ENCODE measurements at regions not wholly inside any gene's neighbourhood (a gene's known extent, or its start where the extent isn't known, plus 50 kb on each side); places are given as distances from the start of the nearest gene placed in this dataset.
A peak's percentile ranks its signal among the peaks of the same experiment; 100 is the strongest.

GRCh38 chr3:115332998-115333397, 185.9 kb upstream of the ZBTB20 start:
- TF ChIP-seq CTCF (IDR thresholded peaks at IDR 0.05; ENCODE audit: unreplicated experiment), result no peak
- CTCF ChIA-PET, result no interaction called here
- no TSS peak for BruUV-seq (replicated peaks)
- POLR2A ChIA-PET, result no interaction called here
- Mint-ChIP-seq H3K27me3 (ENCODE audit: insufficient read depth, unreplicated experiment) (no peaks in the 10 kb centered on the region), H3K9me3 (ENCODE audit: unreplicated experiment) (no peaks in the 10 kb centered on the region), H3K36me3 (ENCODE audit: insufficient read depth, unreplicated experiment) (no peaks in the 10 kb centered on the region), H3K27ac (ENCODE audit: low read depth, unreplicated experiment) (no peak overlapping the region), H3K4me1 (ENCODE audit: insufficient read depth, unreplicated experiment) (no peaks in the 10 kb centered on the region), H3K4me3 (ENCODE audit: unreplicated experiment) (no peak overlapping the region)
- intact Hi-C loops (cut with micrococcal nuclease), result no loop called here
- DNase-seq (ENCODE audit: unreplicated experiment), result no peak

GRCh38 chr3:115336836-115337235, 189.7 kb upstream of the ZBTB20 start:
- intact Hi-C loops (cut with micrococcal nuclease), result no loop called here
- Mint-ChIP-seq H3K9me3 (ENCODE audit: unreplicated experiment) (no peaks in the 10 kb centered on the region), H3K27me3 (ENCODE audit: insufficient read depth, unreplicated experiment) (no peaks in the 10 kb centered on the region), H3K4me1 (ENCODE audit: insufficient read depth, unreplicated experiment) (peaks cover 7% of the 10 kb centered on the region), H3K36me3 (ENCODE audit: insufficient read depth, unreplicated experiment) (no peaks in the 10 kb centered on the region), H3K4me3 (ENCODE audit: unreplicated experiment) (no peak overlapping the region), H3K27ac (ENCODE audit: low read depth, unreplicated experiment) (no peak overlapping the region)
- no TSS peak for BruUV-seq (replicated peaks)
- DNase-seq (ENCODE audit: unreplicated experiment), result no peak
- CTCF ChIA-PET, result no interaction called here
- POLR2A ChIA-PET, result no interaction called here
- TF ChIP-seq CTCF (IDR thresholded peaks at IDR 0.05; ENCODE audit: unreplicated experiment), result no peak

- H3K27me3 Mint-ChIP-seq (ENCODE audit: insufficient read depth, unreplicated experiment), result peaks cover 12% of the 10 kb centered on the region
- H3K4me1 Mint-ChIP-seq (ENCODE audit: insufficient read depth, unreplicated experiment), result peaks cover 7% of the 10 kb centered on the region
- no peak overlapping the region for H3K4me3 Mint-ChIP-seq (ENCODE audit: unreplicated experiment)
- CTCF ChIA-PET, result no interaction called here
- POLR2A ChIA-PET, result no interaction called here
- H3K27ac Mint-ChIP-seq (ENCODE audit: low read depth, unreplicated experiment), result no peak overlapping the region
- no peaks in the 10 kb centered on the region for H3K9me3 Mint-ChIP-seq (ENCODE audit: unreplicated experiment)
- intact Hi-C loops (cut with micrococcal nuclease), result no loop called here
- DNase-seq (ENCODE audit: unreplicated experiment), result no peak
- no TSS peak for BruUV-seq (replicated peaks)
- H3K36me3 Mint-ChIP-seq (ENCODE audit: insufficient read depth, unreplicated experiment), result no peaks in the 10 kb centered on the region
- no peak for TF ChIP-seq CTCF (IDR thresholded peaks at IDR 0.05; ENCODE audit: unreplicated experiment)
Observed at GRCh38 chr3:115340586-115340985, 193.5 kb upstream of the ZBTB20 start.

GRCh38 chr3:115341208-115341607, 194.1 kb upstream of the ZBTB20 start:
- ChIA-PET CTCF (no interaction called here), POLR2A (interaction anchor here (0.5 kb wide), 1 partner anchor 395 kb away, joined by 3 read pairs; no protein-coding TSS in a partner anchor)
- intact Hi-C loops (cut with micrococcal nuclease), result no loop called here
- no peak for TF ChIP-seq CTCF (IDR thresholded peaks at IDR 0.05; ENCODE audit: unreplicated experiment)
- DNase-seq (ENCODE audit: unreplicated experiment), result peak; percentile 68
- no peak overlapping the region for H3K4me3 Mint-ChIP-seq (ENCODE audit: unreplicated experiment)
- BruUV-seq (replicated peaks), result no TSS peak
- H3K9me3 Mint-ChIP-seq (ENCODE audit: unreplicated experiment), result no peaks in the 10 kb centered on the region
- peaks cover 12% of the 10 kb centered on the region for H3K27me3 Mint-ChIP-seq (ENCODE audit: insufficient read depth, unreplicated experiment)
- peak overlapping the region; percentile 5 for H3K27ac Mint-ChIP-seq (ENCODE audit: low read depth, unreplicated experiment)
- H3K4me1 Mint-ChIP-seq (ENCODE audit: insufficient read depth, unreplicated experiment), result peaks cover 7% of the 10 kb centered on the region
- H3K36me3 Mint-ChIP-seq (ENCODE audit: insufficient read depth, unreplicated experiment), result no peaks in the 10 kb centered on the region
